KMS-11 (cell line): ENCODE measurements at regions not wholly inside any gene's neighbourhood (a gene's known extent, or its start where the extent isn't known, plus 50 kb on each side); places are given as distances from the start of the nearest gene placed in this dataset.
"Not testable (repeated sequence)": the region's sequence is repeated elsewhere in the genome, so short reads cannot be mapped to it uniquely, and the experiment has no call there.

Source experiments
- H2AFZ ChIP-seq: fragments of 200-600 bp; sonication (generic); 2 replicates; pipeline ENCODE4 v1.6.1; 2016; ENCODE audit warnings: antibody characterized with exemption, mixed run types, low read depth
- H3K27ac ChIP-seq: fragments of 200-600 bp; sonication (generic); 2 replicates; pipeline ENCODE4 v1.6.1; 2016; ENCODE audit warnings: mild to moderate bottlenecking, mixed run types
- H3K27me3 ChIP-seq: fragments of 200-600 bp; sonication (generic); 2 replicates; pipeline ENCODE4 v1.6.1; 2017; ENCODE audit warnings: mild to moderate bottlenecking, low read depth, mixed run types, moderate library complexity; ENCODE audit not compliant: insufficient read depth
- H3K36me3 ChIP-seq: fragments of 200-600 bp; sonication (generic); 2 replicates; pipeline ENCODE4 v1.6.1; 2017; ENCODE audit warnings: mild to moderate bottlenecking, mixed run types; ENCODE audit not compliant: insufficient read depth
- H3K4me1 ChIP-seq: fragments of 200-600 bp; sonication (generic); 2 replicates; pipeline ENCODE4 v1.6.1; 2016; ENCODE audit warnings: mild to moderate bottlenecking, low read depth, mixed run types; ENCODE audit not compliant: poor library complexity, severe bottlenecking
- H3K4me2 ChIP-seq: fragments of 200-600 bp; sonication (generic); 2 replicates; pipeline ENCODE4 v1.7.0; 2016; ENCODE audit warnings: mild to moderate bottlenecking, mixed run types
- H3K4me3 ChIP-seq: fragments of 200-600 bp; sonication (generic); IDR thresholded peaks from 2 replicates; pipeline ENCODE4 v1.6.1; 2017; ENCODE audit warnings: low read depth, low read length, mixed read lengths; ENCODE audit not compliant: insufficient read depth
- H3K79me2 ChIP-seq: fragments of 200-600 bp; sonication (generic); 2 replicates; pipeline ENCODE4 v1.6.1; 2016; ENCODE audit warnings: low read depth, mixed run types; ENCODE audit not compliant: insufficient read depth
- H3K9ac ChIP-seq: fragments of 200-600 bp; sonication (generic); 2 replicates; pipeline ENCODE4 v1.6.1; 2016; ENCODE audit warnings: mild to moderate bottlenecking, mixed run types
- H4K20me1 ChIP-seq: fragments of 200-600 bp; sonication (generic); 2 replicates; pipeline ENCODE4 v1.6.1; 2016; ENCODE audit warnings: mild to moderate bottlenecking, mixed run types; ENCODE audit not compliant: insufficient read depth
- TF ChIP-seq, protein P1 (sequence below): fragments of 200-600 bp; sonication (generic); conservative IDR thresholded peaks from 2 replicates; pipeline ENCODE4 v1.6.1; 2017; ENCODE audit warnings: low read depth, mild to moderate bottlenecking, antibody characterized with exemption, low read length, moderate library complexity, mixed read lengths

DNA sequence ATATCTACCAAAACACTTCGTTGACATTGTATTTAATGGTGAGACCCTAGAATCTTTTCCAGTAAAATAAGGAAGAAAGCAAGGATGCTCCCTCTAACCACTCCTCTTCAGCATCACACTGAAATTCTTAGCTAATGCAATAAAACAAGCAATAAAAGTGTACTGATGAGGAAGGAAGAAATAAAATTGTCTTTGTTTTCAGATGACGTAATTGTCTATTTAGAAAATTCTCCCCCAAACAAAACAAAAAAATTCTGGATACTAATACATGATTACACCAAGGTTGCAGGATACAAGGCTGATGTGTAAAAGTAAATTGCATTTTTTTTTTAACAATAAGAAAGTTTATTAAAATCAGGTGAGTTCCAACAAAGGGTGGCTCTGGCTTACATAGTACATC is 205.0 kb upstream of the SSTR4 start:
- Histone ChIP-seq H3K36me3 (no peaks in the 10 kb centered on the region), H3K4me1 (no peaks in the 10 kb centered on the region), H3K27ac (no peak overlapping the region), H3K79me2 (no peaks in the 10 kb centered on the region), H3K9ac (no peak overlapping the region), H2AFZ (no peak overlapping the region), H3K4me2 (no peak overlapping the region), H3K4me3 (no peak overlapping the region), H3K27me3 (no peaks in the 10 kb centered on the region), H4K20me1 (no peaks in the 10 kb centered on the region)
- TF ChIP-seq, protein P1, sequence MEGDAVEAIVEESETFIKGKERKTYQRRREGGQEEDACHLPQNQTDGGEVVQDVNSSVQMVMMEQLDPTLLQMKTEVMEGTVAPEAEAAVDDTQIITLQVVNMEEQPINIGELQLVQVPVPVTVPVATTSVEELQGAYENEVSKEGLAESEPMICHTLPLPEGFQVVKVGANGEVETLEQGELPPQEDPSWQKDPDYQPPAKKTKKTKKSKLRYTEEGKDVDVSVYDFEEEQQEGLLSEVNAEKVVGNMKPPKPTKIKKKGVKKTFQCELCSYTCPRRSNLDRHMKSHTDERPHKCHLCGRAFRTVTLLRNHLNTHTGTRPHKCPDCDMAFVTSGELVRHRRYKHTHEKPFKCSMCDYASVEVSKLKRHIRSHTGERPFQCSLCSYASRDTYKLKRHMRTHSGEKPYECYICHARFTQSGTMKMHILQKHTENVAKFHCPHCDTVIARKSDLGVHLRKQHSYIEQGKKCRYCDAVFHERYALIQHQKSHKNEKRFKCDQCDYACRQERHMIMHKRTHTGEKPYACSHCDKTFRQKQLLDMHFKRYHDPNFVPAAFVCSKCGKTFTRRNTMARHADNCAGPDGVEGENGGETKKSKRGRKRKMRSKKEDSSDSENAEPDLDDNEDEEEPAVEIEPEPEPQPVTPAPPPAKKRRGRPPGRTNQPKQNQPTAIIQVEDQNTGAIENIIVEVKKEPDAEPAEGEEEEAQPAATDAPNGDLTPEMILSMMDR = no peak

DNA sequence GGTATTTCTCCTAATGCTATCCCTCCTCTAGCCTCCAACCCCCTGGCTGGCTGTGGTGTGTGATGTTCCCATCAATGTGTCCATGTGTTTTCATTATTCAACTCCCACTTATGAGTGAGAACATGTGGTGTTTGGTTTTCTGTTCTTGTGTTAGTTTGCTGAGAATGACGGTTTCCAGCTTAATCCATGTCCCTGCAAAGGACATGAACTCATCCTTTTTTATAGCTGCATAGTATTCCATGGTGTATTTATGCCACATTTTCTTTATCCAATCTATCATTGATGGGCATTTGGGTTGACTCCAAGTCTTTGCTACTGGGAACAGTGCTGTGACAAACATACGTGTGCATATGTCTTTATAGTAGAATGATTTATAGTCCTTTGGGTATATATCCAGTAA is 204.4 kb upstream of the SSTR4 start:
- not testable (repeated sequence) for H2AFZ ChIP-seq, H3K9ac ChIP-seq, H3K27me3 ChIP-seq, H3K36me3 ChIP-seq, H3K4me3 ChIP-seq, H3K27ac ChIP-seq, H4K20me1 ChIP-seq, H3K79me2 ChIP-seq, H3K4me2 ChIP-seq, H3K4me1 ChIP-seq

DNA sequence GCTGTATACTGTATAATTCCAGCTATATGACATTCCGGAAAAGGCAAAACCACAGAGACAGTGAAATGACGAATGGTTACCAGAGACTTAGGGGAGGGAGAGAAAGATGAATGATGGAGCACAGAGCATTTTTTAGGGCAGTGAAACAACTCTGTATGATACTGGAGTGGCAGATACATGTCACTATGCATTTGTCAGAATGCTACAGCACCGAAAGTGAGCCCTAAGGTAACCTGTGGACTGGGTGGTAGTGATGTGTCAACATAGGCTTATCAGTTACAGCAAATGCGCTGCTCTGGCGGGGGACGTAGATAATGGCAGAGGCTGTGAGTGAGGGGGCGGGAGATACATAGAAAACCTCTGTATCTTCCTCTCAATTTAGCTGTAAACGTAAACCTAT is 201.3 kb upstream of the SSTR4 start:
- no peaks in the 10 kb centered on the region for H3K79me2 ChIP-seq
- H3K4me3 ChIP-seq = no peak overlapping the region
- no peaks in the 10 kb centered on the region for H4K20me1 ChIP-seq
- TF ChIP-seq, protein P1 = no peak
- no peak overlapping the region for H3K27ac ChIP-seq
- no peak overlapping the region for H2AFZ ChIP-seq
- H3K4me1 ChIP-seq = no peaks in the 10 kb centered on the region
- no peaks in the 10 kb centered on the region for H3K27me3 ChIP-seq
- H3K9ac ChIP-seq = no peak overlapping the region
- H3K4me2 ChIP-seq = no peak overlapping the region
- no peaks in the 10 kb centered on the region for H3K36me3 ChIP-seq

DNA sequence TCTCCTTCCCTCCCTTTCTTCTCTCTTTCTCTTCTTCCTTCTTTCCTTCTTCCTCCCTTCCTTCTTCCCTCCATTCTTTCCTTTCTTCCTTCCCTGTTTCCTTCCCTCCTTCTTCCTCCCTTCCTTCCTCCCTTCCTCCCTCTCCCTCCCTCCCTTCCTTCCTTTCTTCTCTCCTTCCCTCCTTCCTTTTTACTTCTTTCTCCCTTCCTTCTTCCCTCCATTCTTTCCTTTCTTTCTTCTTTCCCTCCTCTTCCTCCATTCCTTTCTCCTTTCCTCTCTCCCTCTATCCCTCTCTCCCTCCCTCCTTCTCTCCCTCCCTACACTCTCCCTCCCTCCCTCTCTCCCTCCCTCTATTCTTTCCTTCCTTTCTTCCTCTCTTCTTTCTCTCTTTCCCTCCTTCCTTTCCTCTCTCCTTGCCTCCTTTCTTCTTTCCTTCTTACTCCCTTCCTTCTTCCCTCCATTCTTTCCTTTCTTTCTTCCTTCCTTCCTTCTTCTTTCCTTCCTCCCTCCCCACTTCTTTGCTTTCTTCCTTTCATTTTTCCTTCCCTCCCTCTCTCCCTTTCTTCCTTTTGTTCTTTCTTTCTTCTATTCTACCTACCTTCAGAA is 200.4 kb upstream of the SSTR4 start:
- no peaks in the 10 kb centered on the region for H3K36me3 ChIP-seq
- H3K4me2 ChIP-seq = no peak overlapping the region
- no peaks in the 10 kb centered on the region for H4K20me1 ChIP-seq
- no peak overlapping the region for H3K4me3 ChIP-seq
- no peak overlapping the region for H3K27ac ChIP-seq
- H2AFZ ChIP-seq = no peak overlapping the region
- H3K9ac ChIP-seq = no peak overlapping the region
- H3K4me1 ChIP-seq = no peaks in the 10 kb centered on the region
- no peaks in the 10 kb centered on the region for H3K79me2 ChIP-seq
- TF ChIP-seq, protein P1 = no peak
- H3K27me3 ChIP-seq = no peaks in the 10 kb centered on the region

DNA sequence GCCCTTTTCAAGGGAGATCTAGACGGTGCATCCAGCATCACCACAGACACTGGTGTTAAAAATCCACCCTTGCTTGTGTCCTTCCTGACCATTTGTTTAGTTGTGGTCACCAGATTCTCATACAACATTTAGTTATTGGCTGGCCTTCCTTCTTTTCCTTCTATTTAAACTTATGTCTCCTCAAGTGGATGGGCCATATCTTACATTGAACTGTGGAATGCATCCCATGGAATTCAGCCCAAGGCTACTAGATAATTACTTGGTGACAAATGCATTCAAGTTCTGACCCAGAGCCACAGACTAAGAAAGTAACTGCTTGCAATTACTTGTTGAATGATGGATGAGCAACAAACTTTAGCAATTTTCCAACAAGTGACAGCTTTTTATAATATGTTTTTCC is 198.9 kb upstream of the SSTR4 start:
- Histone ChIP-seq H3K4me1 (no peaks in the 10 kb centered on the region), H3K27me3 (no peaks in the 10 kb centered on the region), H3K4me2 (no peak overlapping the region), H2AFZ (no peak overlapping the region), H3K9ac (no peak overlapping the region), H3K27ac (no peak overlapping the region), H3K36me3 (no peaks in the 10 kb centered on the region), H4K20me1 (no peaks in the 10 kb centered on the region), H3K79me2 (no peaks in the 10 kb centered on the region), H3K4me3 (no peak overlapping the region)
- TF ChIP-seq, protein P1 = no peak
